ENCODE measurements at regions not wholly inside any gene's neighbourhood (a gene's known extent, or its start where the extent isn't known, plus 50 kb on each side); places are given as distances from the start of the nearest gene placed in this dataset.

- no peak for DNase-seq (ENCODE audit: low spot score)
These were observed 118.0 kb upstream of the BRINP1 start for GRCh38 chr9:119487118-119487827.

GRCh38 chr9:119483153-119483552, 113.9 kb upstream of the BRINP1 start:
- no peak for DNase-seq (ENCODE audit: low spot score)

GRCh38 chr9:119477197-119477596, 108.0 kb upstream of the BRINP1 start:
- DNase-seq (ENCODE audit: low spot score) = no peak

GRCh38 chr9:119458068-119458467, 88.8 kb upstream of the BRINP1 start:
- DNase-seq (ENCODE audit: low spot score) = no peak

- no peak for DNase-seq (ENCODE audit: low spot score)
These were observed 84.7 kb upstream of the BRINP1 start for GRCh38 chr9:119453980-119454379.

GRCh38 chr9:119453490-119453911, 84.3 kb upstream of the BRINP1 start:
- no peak for DNase-seq (ENCODE audit: low spot score)

- DNase-seq (ENCODE audit: low spot score) = no peak
These were observed 82.2 kb upstream of the BRINP1 start for GRCh38 chr9:119451426-119451825.

GRCh38 chr9:119443179-119443578, 73.9 kb upstream of the BRINP1 start:
- DNase-seq (ENCODE audit: low spot score) = no peak

GRCh38 chr9:119441832-119442231, 72.6 kb upstream of the BRINP1 start:
- DNase-seq (ENCODE audit: low spot score) = no peak

GRCh38 chr9:119441338-119441737, 72.1 kb upstream of the BRINP1 start:
- no peak for DNase-seq (ENCODE audit: low spot score)

- no peak for DNase-seq (ENCODE audit: low spot score)
These were observed 67.0 kb upstream of the BRINP1 start for GRCh38 chr9:119436261-119436660.

- DNase-seq (ENCODE audit: low spot score) = no peak
These were observed 65.8 kb upstream of the BRINP1 start for GRCh38 chr9:119435076-119435475.

- DNase-seq (ENCODE audit: low spot score) = no peak
These were observed 63.2 kb upstream of the BRINP1 start for GRCh38 chr9:119432428-119432827.

- DNase-seq (ENCODE audit: low spot score) = no peak
These were observed 60.1 kb upstream of the BRINP1 start for GRCh38 chr9:119429302-119429701.

GRCh38 chr9:119420231-119420630, 51.0 kb upstream of the BRINP1 start:
- no peak for DNase-seq (ENCODE audit: low spot score)

Measured in globus pallidus (tissue), 1 donor.